ENCODE measurements at regions not wholly inside any gene's neighbourhood (a gene's known extent, or its start where the extent isn't known, plus 50 kb on each side); places are given as distances from the start of the nearest gene placed in this dataset.

DNA sequence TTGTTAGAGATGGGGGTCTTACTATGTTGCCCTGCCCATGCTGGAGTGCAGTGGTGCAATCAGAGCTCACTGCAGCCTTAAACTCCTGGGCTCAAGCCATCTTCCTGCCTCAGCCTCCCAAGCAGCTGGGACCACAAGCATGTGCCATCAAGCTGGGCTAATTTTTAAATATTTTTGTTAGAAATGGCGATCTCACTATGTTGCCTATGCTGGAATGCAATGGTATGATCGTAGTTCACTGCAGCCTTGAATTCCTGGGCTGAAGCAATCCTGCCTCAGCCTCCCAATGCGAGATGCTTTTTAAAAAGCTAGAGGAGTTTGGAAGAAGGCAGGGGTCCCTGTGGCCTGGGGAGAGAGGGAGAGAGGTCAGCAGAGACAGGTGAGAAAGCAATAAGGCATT, 600.1 kb upstream of the AUTS2 start:
- TF ChIP-seq, protein P1, sequence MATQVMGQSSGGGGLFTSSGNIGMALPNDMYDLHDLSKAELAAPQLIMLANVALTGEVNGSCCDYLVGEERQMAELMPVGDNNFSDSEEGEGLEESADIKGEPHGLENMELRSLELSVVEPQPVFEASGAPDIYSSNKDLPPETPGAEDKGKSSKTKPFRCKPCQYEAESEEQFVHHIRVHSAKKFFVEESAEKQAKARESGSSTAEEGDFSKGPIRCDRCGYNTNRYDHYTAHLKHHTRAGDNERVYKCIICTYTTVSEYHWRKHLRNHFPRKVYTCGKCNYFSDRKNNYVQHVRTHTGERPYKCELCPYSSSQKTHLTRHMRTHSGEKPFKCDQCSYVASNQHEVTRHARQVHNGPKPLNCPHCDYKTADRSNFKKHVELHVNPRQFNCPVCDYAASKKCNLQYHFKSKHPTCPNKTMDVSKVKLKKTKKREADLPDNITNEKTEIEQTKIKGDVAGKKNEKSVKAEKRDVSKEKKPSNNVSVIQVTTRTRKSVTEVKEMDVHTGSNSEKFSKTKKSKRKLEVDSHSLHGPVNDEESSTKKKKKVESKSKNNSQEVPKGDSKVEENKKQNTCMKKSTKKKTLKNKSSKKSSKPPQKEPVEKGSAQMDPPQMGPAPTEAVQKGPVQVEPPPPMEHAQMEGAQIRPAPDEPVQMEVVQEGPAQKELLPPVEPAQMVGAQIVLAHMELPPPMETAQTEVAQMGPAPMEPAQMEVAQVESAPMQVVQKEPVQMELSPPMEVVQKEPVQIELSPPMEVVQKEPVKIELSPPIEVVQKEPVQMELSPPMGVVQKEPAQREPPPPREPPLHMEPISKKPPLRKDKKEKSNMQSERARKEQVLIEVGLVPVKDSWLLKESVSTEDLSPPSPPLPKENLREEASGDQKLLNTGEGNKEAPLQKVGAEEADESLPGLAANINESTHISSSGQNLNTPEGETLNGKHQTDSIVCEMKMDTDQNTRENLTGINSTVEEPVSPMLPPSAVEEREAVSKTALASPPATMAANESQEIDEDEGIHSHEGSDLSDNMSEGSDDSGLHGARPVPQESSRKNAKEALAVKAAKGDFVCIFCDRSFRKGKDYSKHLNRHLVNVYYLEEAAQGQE (IDR thresholded peaks at IDR 0.05; ENCODE audit: insufficient read depth in 1 of 2, low read depth in 2 of 2, low read length in 2 of 2), result no peak
- no peak for TF ChIP-seq POLR2AphosphoS5 (IDR thresholded peaks at IDR 0.05; ENCODE audit: low read depth, low read length)

Measured in PFSK-1 (cell line).